COLO668 (cell line): ENCODE measurements at regions not wholly inside any gene's neighbourhood (a gene's known extent, or its start where the extent isn't known, plus 50 kb on each side); places are given as distances from the start of the nearest gene placed in this dataset.
"Not testable (repeated sequence)": the region's sequence is repeated elsewhere in the genome, so short reads cannot be mapped to it uniquely, and the experiment has no call there.

Source experiments
- DNase-seq: peaks from one replicate; lab custom pipeline; 2025; ENCODE audit not compliant: unreplicated experiment; lab: John Stamatoyannopoulos, UW

DNA sequence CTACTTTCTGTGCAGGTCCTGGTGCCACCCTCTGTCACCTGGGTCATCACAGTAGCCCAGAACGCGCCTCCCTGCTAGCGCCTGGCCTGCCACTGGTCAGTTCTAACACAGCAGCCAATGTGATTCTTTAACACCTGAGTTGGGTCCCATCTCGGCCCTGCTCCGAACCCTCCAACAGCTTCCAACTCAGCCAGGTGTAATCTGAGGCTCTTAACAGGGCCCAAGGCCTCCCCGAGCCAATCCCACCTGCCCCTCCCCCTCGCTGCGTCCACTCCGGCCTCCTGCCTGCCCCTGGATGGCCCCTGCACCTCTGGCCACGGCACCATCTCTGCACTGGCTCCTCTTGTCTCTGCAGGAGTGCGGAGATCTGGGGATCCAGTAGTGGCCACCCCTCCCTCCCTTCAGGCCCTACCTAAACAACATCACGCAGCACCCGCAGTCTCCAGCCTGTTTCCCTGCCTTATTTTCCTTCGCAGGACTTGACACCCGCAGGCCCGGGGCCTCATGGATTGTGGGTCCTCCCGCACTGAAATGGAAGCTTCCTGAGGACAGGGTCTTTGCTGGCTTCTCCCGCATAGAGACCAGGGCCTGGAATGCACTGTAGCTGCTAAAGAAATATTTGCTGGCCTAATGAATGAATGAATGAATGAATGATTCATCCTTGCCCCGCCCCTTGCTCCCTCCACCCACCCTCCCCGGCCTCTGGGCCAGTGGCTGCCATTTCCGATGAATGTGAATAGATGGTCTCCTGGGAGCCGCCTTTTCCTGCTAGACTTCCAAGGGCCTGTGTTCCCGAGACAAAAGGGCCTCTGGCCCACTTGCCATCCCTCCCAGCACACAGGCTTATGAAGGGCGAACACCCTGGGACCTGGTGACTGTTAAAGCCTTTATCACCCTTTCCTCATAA, 174.8 kb upstream of the FOXF1 start:
- no peak for DNase-seq

DNA sequence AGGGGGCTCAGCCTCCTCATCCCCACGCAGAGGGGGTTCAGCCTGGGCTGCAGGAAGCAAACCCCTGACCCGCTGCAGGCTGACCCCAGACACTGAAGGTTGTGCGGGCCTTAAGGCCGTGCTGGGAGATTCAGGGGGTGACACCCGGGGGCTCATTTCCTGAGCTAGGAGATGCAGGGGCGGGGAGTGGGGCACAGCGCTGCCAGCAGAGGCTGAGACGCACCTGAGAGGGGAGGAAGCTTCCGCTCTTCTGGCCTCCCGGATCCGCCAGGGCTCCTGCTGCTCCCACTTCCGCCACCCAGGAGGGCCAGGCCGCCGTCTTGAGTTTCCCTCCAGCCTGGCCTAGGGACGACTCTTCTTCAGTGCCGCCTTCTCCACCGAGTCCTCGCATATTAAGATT, 173.2 kb upstream of the FOXF1 start:
- DNase-seq = no peak

DNA sequence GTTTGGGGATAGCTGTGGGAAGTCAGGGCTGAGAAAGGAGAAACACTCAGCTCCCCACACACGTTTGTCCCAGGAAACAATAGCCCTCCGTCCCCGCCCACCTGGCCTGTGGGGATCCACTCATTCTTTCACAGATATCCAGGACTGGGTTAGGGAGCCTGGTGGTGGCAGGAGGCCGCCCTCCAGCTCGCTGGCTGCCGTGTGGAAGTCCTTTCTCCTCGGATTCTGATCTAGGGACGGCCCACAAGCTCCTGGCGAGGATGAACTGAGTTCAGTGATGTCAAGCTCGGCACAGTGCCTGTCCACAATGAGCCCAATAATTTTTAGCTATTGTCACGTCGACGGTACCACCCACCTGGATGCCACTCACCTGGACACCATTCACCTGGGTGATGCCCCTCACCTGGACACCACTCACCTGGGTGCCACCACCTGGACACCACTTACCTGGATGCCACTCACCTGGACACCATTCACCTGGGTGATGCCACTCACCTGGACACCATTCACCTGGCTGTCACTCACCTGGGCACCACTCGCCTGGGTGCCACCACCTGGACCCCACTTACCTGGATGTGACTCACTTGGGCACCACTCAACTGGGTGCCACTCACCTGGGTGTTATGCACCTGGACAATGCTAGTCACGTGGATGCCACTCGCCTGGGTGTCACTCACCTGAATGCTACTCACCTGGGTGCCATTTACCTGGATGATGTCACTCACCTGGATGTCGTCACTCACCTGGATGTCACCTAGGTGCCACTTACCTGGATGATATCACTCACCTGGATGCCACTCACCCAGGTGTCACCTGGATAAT, 172.5 kb upstream of the FOXF1 start:
- DNase-seq = no peak

DNA sequence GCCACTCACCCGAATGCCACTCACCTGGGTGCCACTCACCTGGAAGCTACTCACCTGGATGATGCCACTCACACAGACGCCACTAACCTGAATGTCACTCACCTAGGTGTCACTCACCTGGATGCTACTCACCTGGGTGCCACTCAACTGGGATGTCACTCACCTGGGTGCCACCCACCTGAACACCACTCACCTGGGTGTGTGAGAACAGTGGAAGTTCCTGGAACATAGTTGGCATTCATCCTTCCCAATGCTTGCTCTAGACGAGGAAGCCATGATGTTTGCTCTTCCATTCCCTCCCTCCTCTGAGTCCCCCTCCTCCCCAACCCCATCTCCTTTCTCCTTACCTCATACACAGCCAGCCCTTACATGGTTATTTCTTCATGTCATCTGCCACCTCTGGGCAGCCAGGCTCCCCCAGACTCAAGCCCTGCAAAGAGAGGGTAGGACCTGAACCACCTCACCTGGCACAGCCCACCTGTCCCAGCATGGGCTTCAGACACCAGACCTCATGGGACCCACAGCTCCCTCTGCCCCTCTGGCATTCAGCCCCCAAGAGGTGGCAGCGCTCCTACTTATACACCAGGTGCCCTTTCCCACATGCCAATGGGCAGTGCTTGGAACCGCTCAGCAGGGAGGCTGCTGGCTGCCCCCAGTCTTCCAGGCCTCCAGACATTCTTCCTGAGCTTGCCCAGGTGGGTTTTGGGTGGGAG, 171.8 kb upstream of the FOXF1 start:
- DNase-seq = no peak

DNA sequence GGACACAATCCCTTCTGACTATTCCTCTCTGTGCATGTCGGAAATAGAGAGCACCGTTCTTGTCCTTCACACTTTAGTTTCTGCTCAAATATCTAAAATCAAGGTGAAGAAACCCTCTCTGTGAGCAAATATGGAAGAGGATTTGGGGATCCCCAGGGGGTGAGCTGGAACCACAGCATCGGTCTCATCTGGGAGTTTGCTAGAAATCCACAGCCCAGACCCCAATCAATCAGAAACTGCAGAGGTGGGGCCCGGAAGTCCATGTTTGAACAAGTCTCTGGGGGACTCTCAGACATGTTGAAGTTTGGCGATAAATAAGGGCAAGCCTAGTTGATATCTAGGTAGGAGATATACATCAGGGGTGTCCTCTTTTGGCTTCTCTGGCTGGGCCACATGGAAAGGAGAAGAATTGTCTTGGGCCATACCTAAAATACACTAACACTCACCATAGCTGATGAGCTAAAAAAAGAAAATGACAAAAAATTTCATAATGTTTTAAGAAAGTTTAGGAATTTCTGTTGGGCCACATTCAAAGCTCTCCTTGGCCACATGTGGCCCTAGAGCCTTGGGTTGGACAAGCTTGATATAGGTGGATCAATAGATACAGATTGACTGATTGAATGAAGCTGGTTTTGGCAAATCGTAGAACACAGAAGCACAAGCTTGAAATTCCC, 168.0 kb upstream of the FOXF1 start:
- DNase-seq = no peak

DNA sequence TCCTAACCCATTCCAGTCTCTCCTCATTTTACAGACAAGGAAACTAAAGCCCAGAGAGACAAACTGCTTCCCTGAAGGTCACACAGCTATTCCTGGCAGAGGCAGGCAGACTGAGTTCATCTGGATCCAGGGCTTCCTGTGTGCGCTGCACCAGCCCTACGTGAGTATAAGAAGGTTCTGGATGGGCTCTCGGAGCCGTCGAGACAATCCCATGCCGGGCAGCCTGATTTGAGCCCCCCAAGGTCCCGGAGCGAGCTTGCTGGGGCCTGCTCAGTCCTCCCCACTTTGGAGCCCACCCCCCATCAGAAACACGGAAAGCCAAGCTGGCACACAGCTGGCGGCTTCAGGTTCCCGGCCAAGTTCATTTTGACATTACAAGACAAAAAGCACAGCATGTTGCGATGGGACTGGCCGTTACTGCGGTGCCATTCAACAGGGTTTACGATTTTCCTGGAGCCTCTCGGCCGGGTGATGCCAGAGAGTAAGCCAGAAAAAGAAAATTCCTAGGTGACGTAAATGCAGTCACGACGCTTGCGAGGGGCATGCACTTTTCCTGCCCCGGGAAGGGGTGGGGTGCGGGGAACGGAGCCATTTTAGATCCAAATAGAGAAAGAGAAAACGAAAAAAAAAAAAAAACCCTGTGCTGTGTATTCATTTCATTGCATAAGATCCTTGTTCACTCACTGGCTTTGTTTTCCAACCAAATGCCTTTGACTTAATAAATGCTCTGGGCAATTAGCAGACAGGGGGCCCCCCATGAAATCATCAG, 167.1 kb upstream of the FOXF1 start:
- no peak for DNase-seq

DNA sequence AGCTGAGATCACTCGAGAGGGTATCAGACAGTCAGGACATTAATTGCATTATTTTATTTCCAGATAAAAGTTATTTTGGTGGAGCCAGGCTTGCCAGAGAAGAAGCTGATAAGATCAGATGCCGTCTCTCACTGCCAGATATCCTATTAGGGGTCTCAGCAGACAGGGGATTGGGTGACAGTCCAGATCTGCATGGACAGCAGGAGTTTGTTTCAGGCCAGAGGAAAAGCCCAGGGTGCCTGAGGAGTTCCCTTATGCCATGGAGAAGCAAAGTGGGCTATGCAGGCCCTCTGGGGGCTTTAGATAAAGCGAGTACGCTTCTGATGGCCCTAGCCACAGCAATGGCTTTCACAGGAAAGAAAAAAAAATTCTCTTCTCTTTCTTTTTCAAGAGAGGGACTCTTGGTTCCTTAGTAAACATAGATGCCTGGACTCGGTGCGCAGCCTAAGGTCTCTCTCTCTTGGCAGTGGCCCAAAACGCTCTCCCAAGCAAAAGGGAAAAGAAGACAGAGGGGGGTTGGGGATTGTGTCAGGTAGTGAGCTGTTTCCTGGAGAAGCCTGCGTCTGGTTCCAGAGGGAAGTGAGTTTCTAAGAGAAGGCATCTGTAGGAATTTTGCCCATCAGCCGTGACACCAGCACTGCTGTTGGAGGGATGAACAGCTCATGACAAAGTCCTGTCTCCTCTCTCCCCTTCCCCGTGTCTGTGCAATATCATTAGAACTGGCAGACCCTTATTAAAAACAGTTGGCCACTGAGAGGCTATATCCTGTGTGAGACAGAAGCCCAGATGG, 166.3 kb upstream of the FOXF1 start:
- no peak for DNase-seq

DNA sequence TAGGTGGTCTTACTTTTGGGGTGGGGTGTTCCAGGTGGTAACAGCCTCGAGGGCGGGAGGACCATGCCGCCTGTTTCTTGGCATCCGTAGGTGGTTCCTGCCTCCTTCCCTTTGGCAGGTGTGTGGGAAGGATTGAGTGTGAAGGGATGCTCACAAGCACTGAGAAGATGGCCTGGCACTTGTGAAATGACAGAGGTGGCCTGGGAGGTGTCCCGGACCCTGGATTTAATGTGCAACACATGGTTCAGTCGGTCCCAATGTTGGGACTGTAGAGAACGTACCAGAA, 165.8 kb upstream of the FOXF1 start:
- no peak for DNase-seq

DNA sequence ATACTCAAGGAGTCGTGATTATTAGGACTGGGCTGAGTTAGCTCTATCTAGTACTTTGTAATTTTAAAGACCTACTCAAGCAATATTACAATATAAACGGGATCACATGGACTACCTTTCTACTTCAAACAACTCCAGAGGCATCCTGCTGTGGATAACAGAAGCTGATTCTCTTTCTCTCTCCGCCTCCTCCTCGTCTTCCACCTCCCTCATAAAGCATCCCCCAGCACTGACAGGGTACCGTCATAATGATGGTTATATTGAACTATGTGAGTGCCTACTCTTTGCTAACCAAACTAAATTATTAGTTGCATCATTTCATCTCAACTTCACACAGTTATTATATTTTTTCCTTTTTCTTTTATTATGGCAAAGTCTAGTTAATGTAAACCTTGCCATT, 165.4 kb upstream of the FOXF1 start:
- DNase-seq = no peak

DNA sequence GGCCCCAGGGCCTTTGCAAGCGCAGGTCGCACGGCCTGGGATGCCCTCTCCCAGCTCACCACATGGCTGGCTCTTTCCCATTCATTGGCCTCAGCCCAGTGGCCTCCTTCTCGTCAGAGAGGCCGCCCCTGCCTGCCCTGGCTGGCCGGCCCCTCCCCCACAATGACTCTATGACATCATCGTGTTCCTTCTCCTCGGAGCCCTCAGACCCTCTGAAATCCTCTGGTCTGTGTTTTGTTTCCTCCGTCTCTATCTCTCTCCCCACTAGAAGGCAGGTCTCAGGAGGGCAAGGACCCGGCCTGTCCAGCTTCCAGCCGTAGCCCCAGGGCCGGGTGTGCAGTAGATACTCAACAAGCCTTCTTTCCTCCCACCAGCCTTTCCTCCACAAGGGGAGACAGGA, 164.8 kb upstream of the FOXF1 start:
- no peak for DNase-seq

DNA sequence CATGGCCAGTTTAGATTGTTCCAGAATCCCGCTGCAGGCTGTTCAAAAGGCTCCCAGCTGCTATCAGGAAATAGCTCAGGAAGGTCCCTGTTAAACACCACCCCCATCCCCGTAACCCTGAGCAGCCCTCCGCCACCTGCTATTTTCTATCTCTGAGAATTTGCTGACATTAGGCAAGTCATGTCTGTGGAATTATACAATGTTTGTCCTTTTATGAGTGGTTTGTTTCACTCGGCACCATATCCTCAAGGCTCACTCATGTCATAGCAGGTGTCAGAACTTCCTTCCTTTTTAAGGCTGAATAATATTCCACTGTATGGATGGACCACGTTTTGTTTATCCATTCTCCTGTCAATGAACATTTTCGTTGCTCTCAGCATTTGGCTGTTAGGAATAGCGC, 164.3 kb upstream of the FOXF1 start:
- no peak for DNase-seq

DNA sequence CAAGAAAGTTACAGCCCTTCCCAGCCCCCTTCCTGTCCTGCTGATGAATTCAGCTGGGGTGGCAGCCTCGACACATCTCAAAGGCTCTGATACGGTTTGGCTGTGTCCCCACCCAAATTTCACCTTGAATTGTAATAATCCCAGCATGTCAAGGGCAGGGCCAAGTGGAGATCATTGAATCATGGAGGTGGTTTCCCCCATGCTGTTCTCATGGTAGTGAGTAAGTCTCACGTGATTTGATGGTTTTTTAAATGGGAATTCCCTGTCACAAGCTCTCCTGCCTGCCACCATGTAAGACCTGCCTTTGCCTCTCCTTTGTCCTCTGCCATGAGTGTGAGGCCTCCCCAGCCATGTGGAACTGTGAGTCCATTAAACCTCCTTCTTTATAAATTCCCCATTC, 163.2 kb upstream of the FOXF1 start:
- no peak for DNase-seq

DNA sequence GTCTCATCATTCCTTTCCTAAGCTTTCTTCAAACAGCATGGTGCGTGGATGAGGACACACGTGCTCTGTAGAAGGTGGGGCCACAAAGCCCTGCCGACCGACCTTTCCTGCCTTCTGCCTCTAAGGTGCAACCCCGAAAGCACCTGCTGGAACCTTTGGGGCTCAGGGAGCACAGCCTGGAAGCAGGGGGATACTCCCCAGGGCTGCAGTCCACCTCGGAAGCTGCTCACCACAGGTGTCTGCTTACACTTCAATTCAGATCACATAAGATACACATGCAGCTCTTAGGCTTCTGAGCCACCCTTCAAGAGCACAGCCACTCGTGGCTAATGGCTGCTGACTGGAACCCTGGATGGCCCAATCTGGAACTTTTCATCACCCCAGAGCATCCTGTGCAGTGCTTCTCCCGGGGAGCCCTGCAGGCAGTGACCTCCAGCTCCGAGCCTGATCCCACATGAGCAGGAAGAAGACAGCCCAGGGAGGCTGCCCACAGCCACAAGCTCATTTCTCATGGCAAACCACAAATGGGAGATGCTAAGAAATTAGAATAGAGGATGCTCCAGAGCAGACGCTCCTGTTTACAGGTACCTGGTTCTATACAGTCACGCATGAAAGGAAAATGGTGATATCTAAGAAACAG, 162.3 kb upstream of the FOXF1 start:
- DNase-seq = no peak

DNA sequence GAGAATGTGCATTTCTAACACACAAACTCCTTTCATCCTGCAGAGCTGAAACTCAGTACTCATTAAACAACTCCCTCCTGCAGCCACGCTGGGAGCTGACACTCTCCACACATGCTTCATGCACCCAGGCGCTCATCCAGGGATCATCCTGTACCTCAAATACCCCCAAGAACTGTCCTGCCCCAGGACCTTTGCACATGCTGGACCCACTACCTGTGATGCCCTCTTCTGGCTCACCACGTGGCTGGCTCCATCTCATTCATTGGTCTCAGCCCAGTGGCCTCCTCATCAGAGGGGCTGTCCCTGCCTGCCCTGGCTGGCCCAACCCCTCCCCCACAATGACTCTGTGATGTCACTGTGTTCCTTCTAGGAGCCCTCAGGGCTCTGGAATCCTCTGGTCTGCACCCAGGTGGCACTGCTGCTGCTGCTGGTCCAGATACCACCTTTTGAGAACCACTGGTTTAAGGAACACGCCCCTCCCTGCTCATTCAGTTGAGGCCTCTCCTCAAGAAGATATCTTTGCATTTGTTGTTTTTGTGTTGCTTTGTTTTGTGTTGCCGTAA, 160.9 kb upstream of the FOXF1 start:
- no peak for DNase-seq

DNA sequence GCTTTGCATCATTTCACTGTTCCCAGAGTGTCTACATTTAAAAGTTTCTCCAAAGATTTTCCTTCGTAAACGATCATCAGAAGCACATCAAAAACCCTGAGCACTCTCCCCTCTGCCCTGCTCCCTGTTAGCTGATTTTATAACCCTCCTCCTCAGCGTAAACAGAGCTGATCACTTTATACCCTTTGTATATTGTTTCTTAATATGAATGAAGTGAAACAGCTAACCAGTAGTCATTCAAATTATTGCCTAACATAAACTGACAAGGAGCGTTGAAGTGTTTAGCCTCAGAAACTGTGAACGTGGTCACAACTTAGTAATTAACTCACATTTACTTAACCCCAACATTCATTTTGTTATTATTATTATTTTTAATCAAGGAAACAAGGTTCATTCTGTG, 160.0 kb upstream of the FOXF1 start:
- no peak for DNase-seq

DNA sequence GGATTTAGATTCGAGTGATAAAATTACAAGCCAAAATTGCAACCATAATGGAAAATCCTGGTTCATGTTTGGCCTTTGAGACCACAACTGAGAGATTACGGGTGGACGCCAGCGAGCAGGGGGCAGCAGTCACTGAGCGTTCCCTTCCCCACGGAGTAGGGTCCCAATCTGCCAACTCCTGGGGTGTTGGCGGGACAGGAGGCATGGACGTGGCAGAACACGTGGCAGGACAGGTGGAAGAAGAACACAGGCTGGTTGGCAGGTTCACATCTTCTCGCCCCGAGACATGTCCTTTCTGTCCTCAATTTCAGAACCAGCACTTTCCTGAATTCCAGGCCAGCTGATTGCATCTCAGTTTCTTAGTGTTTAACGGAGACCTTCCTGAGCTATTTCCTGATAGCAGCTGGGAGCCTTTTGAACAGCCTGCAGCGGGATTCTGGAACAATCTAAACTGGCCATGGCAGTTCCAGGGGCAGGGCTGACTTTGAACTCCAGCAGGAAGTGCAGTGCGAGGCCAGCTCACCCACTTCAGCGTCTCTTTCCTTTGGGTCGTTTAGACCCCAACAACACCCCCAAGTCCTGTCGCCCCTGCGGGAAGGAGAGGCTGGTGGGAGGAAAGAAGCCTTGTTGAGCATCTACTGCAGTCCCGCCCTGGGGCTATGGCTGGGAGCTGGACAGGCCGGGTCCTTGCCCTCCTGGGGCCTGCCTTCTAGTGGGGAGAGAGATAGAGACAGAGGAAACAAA, 159.1 kb upstream of the FOXF1 start:
- DNase-seq = no peak

DNA sequence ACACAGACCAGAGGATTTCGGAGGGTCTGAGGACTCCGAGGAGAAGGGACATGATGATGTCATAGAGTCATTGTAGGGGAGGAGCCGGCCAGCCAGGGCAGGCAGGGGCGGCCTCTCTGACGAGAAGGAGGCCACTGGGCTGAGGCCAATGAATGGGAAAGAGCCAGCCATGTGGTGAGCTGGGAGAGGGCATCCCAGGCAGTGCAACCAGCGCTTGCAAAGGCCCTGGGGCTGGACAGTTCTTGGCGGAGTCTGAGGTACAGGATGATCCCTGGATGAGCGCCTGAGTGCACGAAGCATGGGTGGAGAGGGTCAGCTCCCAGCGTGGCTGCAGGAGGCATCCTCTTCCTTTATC, 158.6 kb upstream of the FOXF1 start:
- DNase-seq = not testable (repeated sequence)

DNA sequence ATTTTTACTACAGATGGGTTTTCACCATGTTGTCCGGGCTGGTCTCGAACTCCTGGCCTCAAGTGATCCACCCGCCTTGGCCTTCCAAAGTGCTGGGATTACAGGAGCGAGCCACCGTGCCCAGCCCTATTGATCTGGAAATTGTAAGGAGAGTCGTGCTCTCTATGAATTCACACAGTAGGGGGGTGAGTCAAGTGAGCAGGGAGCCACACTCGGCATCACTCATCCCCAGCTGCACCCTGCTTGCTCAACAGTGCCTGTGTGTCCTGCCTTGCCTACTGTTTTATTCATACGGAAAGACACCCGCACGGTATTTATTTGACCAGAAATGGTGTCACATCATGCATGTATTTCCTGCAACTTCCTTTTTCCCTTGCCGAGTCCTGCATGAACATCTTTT, 157.2 kb upstream of the FOXF1 start:
- no peak for DNase-seq
